ENCODE measurements at regions not wholly inside any gene's neighbourhood (a gene's known extent, or its start where the extent isn't known, plus 50 kb on each side); places are given as distances from the start of the nearest gene placed in this dataset.

- no peak overlapping the region for H3K4me3 ChIP-seq (ENCODE audit: low read depth in 2 of 2, low read length in 1 of 2)
- TF ChIP-seq MEF2A (IDR thresholded peaks at IDR 0.05; ENCODE audit: borderline replicate concordance, low read depth): no peak
- TF ChIP-seq IRF3 (IDR thresholded peaks at IDR 0.05; ENCODE audit: low read depth, low read length): no peak
- TF ChIP-seq TEAD4 (IDR thresholded peaks at IDR 0.05; ENCODE audit: borderline replicate concordance, insufficient read depth): no peak
- no peak for TF ChIP-seq USF2 (IDR thresholded peaks at IDR 0.05; ENCODE audit: borderline replicate concordance, low read depth, low read length)
- TF ChIP-seq MAX (IDR thresholded peaks at IDR 0.05; ENCODE audit: low read depth): no peak
- TF ChIP-seq RFX5 (IDR thresholded peaks at IDR 0.05; ENCODE audit: low read length): no peak
- no peak for TF ChIP-seq SIN3A (IDR thresholded peaks at IDR 0.05; ENCODE audit: borderline replicate concordance, low read depth, low read length)
- no peak for TF ChIP-seq FOXJ3 (CRISPR knock-in tag; IDR thresholded peaks at IDR 0.05)
- TF ChIP-seq RXRA (IDR thresholded peaks at IDR 0.05; ENCODE audit: borderline replicate concordance, low read depth): no peak
- TF ChIP-seq TAF1 (IDR thresholded peaks at IDR 0.05; ENCODE audit: borderline replicate concordance, low read depth, low read length): no peak
- no peak for TF ChIP-seq JUND (IDR thresholded peaks at IDR 0.05)
- no peak for TF ChIP-seq EZH2phosphoT487 (IDR thresholded peaks at IDR 0.05; ENCODE audit: borderline replicate concordance, low read depth)
- no peak for TF ChIP-seq GATA2 (CRISPR knock-in tag; IDR thresholded peaks at IDR 0.05)
- no peak for TF ChIP-seq ZBTB33 (IDR thresholded peaks at IDR 0.05; ENCODE audit: borderline replicate concordance, low read depth)
- no peak for TF ChIP-seq CTCF (IDR thresholded peaks at IDR 0.05)
- no peak for TF ChIP-seq FOSL2 (IDR thresholded peaks at IDR 0.05; ENCODE audit: borderline replicate concordance, low read depth)
- POLR2A ChIA-PET: no interaction called here
- H3K9me3 ChIP-seq: no peaks in the 10 kb centered on the region
- no peaks in the 10 kb centered on the region for H3K27me3 ChIP-seq (ENCODE audit: insufficient read depth)
- no peak overlapping the region for H3K9ac ChIP-seq
- H4K20me1 ChIP-seq (ENCODE audit: insufficient read depth): no peaks in the 10 kb centered on the region
- CTCF ChIA-PET: no interaction called here
- H3K36me3 ChIP-seq (replicated peaks in 1 of 2; ENCODE audit: control insufficient read depth in 1 of 2, insufficient read depth in 2 of 2, low read length in 1 of 2): no peaks in the 10 kb centered on the region
- DNase-seq: no peak
- no peaks in the 10 kb centered on the region for H3F3A ChIP-seq (replicated peaks; ENCODE audit: insufficient read depth)
- no peaks in the 10 kb centered on the region for H3K4me1 ChIP-seq (ENCODE audit: control insufficient read depth in 1 of 2, insufficient read depth in 2 of 2, low read depth in 1 of 2, low read length in 1 of 2)
- no peak overlapping the region for H3K4me2 ChIP-seq
- H3K79me2 ChIP-seq (ENCODE audit: insufficient read depth): no peaks in the 10 kb centered on the region
- H2AFZ ChIP-seq (ENCODE audit: low read depth): no peak overlapping the region
- H3K9me2 ChIP-seq: no peaks in the 10 kb centered on the region
- H3K27ac ChIP-seq (ENCODE audit: low read depth in 2 of 2, low read length in 1 of 2): no peak overlapping the region
- 41% methylated on average over 3 of the region's 3 CpGs for WGBS (ENCODE audit: low lambda C conversion rate)
These were observed 378.2 kb upstream of the ROBO2 start for GRCh38 chr3:76661527-76662250.
